Trophoblast cell (in vitro differentiated cells and primary cell): ENCODE measurements at regions not wholly inside any gene's neighbourhood (a gene's known extent, or its start where the extent isn't known, plus 50 kb on each side); places are given as distances from the start of the nearest gene placed in this dataset.

Experiments
- DNase-seq, 2 donors: peaks; one replicate each; pipeline ENCODE4 v3.0.0-alpha.2; 2016
- H2AFZ ChIP-seq: 2 replicates; pipeline ENCODE4 v1.6.1; 2013; ENCODE audit warnings: low read length, moderate library complexity, mild to moderate bottlenecking; ENCODE audit not compliant: insufficient read depth, poor library complexity
- H2AK5ac ChIP-seq: 2 replicates; pipeline ENCODE4 v1.6.1; 2013; ENCODE audit warnings: mild to moderate bottlenecking, low read length
- H2BK120ac ChIP-seq: 2 replicates; pipeline ENCODE4 v1.6.1; 2013; ENCODE audit warnings: low read length, mild to moderate bottlenecking, moderate library complexity; ENCODE audit not compliant: insufficient read depth, poor library complexity
- H2BK12ac ChIP-seq: 2 replicates; pipeline ENCODE4 v1.6.1; 2013; ENCODE audit warnings: mild to moderate bottlenecking, low read length, moderate library complexity
- H2BK5ac ChIP-seq: 2 replicates; pipeline ENCODE4 v1.6.1; 2013; ENCODE audit warnings: low read length, low read depth, moderate library complexity, mild to moderate bottlenecking; ENCODE audit not compliant: poor library complexity
- H3K14ac ChIP-seq: 2 replicates; pipeline ENCODE4 v1.6.1; 2013; ENCODE audit warnings: mild to moderate bottlenecking, low read length
- H3K18ac ChIP-seq: 2 replicates; pipeline ENCODE4 v1.6.1; 2013; ENCODE audit warnings: mild to moderate bottlenecking, low read length
- H3K23ac ChIP-seq: 2 replicates; pipeline ENCODE4 v1.6.1; 2013; ENCODE audit warnings: low read length
- H3K27ac ChIP-seq: 2 replicates; pipeline ENCODE4 v1.5.1; 2013; ENCODE audit warnings: low read depth, mild to moderate bottlenecking, inconsistent platforms, low read length, moderate library complexity
- H3K27me3 ChIP-seq: 2 replicates; pipeline ENCODE4 v1.6.1; 2013; ENCODE audit warnings: inconsistent platforms, mild to moderate bottlenecking, low read length, moderate library complexity; ENCODE audit not compliant: insufficient read depth
- H3K36me3 ChIP-seq, 2 experiments: 1 replicate in 1 of 2; 2 replicates in 1 of 2; pipeline ENCODE4 v1.6.1; 2013; ENCODE audit warnings: low read length in 2 of 2, mild to moderate bottlenecking in 2 of 2, moderate library complexity in 1 of 2; ENCODE audit not compliant: insufficient read depth in 2 of 2, control insufficient read depth in 1 of 2
- H3K4ac ChIP-seq: 2 replicates; pipeline ENCODE4 v1.6.1; 2013; ENCODE audit warnings: low read depth, mild to moderate bottlenecking, low read length, moderate library complexity
- H3K4me1 ChIP-seq, 2 experiments: 1 replicate in 1 of 2; 2 replicates in 1 of 2; pipeline ENCODE4 v1.6.1; 2013; ENCODE audit warnings: low read length in 2 of 2, mild to moderate bottlenecking in 2 of 2, moderate library complexity in 1 of 2; ENCODE audit not compliant: insufficient read depth in 2 of 2, control insufficient read depth in 1 of 2
- H3K4me2 ChIP-seq: 2 replicates; pipeline ENCODE4 v1.6.1; 2013; ENCODE audit warnings: inconsistent platforms, mild to moderate bottlenecking, low read length, moderate library complexity
- H3K4me3 ChIP-seq: 2 replicates; pipeline ENCODE4 v1.5.1; 2013; ENCODE audit warnings: mild to moderate bottlenecking, low read depth, low read length, inconsistent platforms
- H3K79me1 ChIP-seq: one replicate; pipeline ENCODE4 v1.6.1; 2013; ENCODE audit warnings: low read length
- H3K79me2 ChIP-seq: 2 replicates; pipeline ENCODE4 v1.6.1; 2013; ENCODE audit warnings: low read length, mild to moderate bottlenecking; ENCODE audit not compliant: control insufficient read depth, insufficient read depth, poor library complexity
- H3K9ac ChIP-seq: 2 replicates; pipeline ENCODE4 v1.6.1; 2013; ENCODE audit warnings: mild to moderate bottlenecking, low read length
- H3K9me3 ChIP-seq: 2 replicates; pipeline ENCODE4 v1.6.1; 2013; ENCODE audit warnings: low read depth, mild to moderate bottlenecking, control low read depth, inconsistent platforms, low read length; ENCODE audit not compliant: insufficient read depth
- H4K12ac ChIP-seq: 2 replicates; pipeline ENCODE4 v1.6.1; 2013; ENCODE audit warnings: low read depth, mild to moderate bottlenecking, low read length, moderate library complexity
- H4K8ac ChIP-seq: 2 replicates; pipeline ENCODE4 v1.6.1; 2013; ENCODE audit warnings: low read depth, mild to moderate bottlenecking, low read length, moderate library complexity
- H4K91ac ChIP-seq: one replicate; pipeline ENCODE4 v1.6.1; 2013; ENCODE audit warnings: low read depth, mild to moderate bottlenecking, low read length, moderate library complexity
- WGBS: extraction: QIAGEN DNeasy Blood & Tissue Kit; methylation state at CpG from one replicate; pipeline ENCODE4 v1.1.7; 2013; ENCODE audit warnings: missing lambda C conversion rate; ENCODE audit not compliant: insufficient read length, insufficient coverage; ENCODE audit errors: extremely low coverage; 5-methylcytosine and 5-hydroxymethylcytosine counted together

GRCh38 chr1:100604372-100604771 lies 66.4 kb downstream of the GPR88 start:
- H2BK12ac ChIP-seq, result no peak overlapping the region
- H3K4me2 ChIP-seq, result no peak overlapping the region
- H3K79me2 ChIP-seq, result no peaks in the 10 kb centered on the region
- no peaks in the 10 kb centered on the region for H3K79me1 ChIP-seq
- no peak overlapping the region for H3K4me3 ChIP-seq
- H4K12ac ChIP-seq, result no peak overlapping the region
- H3K14ac ChIP-seq, result no peak overlapping the region
- H4K91ac ChIP-seq, result no peak overlapping the region
- H3K18ac ChIP-seq, result no peak overlapping the region
- H3K4me1 ChIP-seq, result no peaks in the 10 kb centered on the region
- H2AK5ac ChIP-seq, result no peak overlapping the region
- WGBS, result no CpG with 5 or more reads among the region's 1 CpG
- no peak overlapping the region for H3K9ac ChIP-seq
- H3K27me3 ChIP-seq, result no peaks in the 10 kb centered on the region
- no peak overlapping the region for H3K4ac ChIP-seq
- H3K36me3 ChIP-seq, result no peaks in the 10 kb centered on the region
- H2BK5ac ChIP-seq, result no peak overlapping the region
- no peak overlapping the region for H3K27ac ChIP-seq
- no peak overlapping the region for H2BK120ac ChIP-seq
- H3K9me3 ChIP-seq, result no peaks in the 10 kb centered on the region
- H2AFZ ChIP-seq, result no peak overlapping the region
- DNase-seq, result no peak
- H4K8ac ChIP-seq, result no peak overlapping the region
- no peak overlapping the region for H3K23ac ChIP-seq

GRCh38 chr1:100606438-100606837 lies 68.5 kb downstream of the GPR88 start:
- no peak overlapping the region for H3K18ac ChIP-seq
- H3K4ac ChIP-seq, result no peak overlapping the region
- no peak overlapping the region for H3K14ac ChIP-seq
- H3K9ac ChIP-seq, result no peak overlapping the region
- H2BK120ac ChIP-seq, result no peak overlapping the region
- no peak overlapping the region for H4K91ac ChIP-seq
- WGBS, result no CpG with 5 or more reads among the region's 3 CpGs
- H3K79me1 ChIP-seq, result no peaks in the 10 kb centered on the region
- no peak overlapping the region for H2AFZ ChIP-seq
- no peak overlapping the region for H3K27ac ChIP-seq
- no peaks in the 10 kb centered on the region for H3K79me2 ChIP-seq
- no peaks in the 10 kb centered on the region for H3K9me3 ChIP-seq
- no peak overlapping the region for H2AK5ac ChIP-seq
- H3K36me3 ChIP-seq, result no peaks in the 10 kb centered on the region
- no peak overlapping the region for H4K12ac ChIP-seq
- DNase-seq, result peak in 1 of 2 donors; percentile 37
- no peaks in the 10 kb centered on the region for H3K4me1 ChIP-seq
- H3K23ac ChIP-seq, result no peak overlapping the region
- no peak overlapping the region for H3K4me2 ChIP-seq
- no peak overlapping the region for H4K8ac ChIP-seq
- no peak overlapping the region for H2BK12ac ChIP-seq
- H3K4me3 ChIP-seq, result no peak overlapping the region
- no peaks in the 10 kb centered on the region for H3K27me3 ChIP-seq
- no peak overlapping the region for H2BK5ac ChIP-seq

DNA sequence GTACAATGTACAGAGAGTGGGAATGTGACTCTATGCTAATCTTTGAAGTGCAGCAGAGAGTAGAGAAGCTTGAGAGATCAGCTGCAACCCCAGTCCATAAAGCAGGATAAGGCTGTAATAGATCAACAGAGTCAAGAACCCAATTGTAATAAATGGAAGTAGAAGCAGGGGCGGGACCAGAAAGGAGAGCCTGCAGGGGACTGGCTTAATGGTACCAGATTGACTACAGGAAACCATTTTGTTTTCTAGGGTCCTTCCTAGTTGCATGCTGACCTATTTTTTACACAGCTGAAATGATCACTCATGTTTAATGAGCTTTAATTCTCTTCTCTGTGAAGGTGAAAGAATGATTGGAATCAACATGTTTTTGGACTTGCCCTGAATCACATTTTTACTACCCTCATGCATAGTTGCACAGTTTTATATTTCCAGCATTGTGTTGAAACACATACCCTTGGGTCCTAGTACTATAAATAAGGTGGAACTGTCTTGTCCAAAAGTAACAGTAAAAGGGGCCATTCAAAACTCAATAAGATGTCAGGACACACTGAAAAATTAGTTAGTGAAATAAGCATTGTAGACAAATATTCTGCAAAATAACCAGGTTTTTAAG lies 69.8 kb downstream of the GPR88 start:
- no peak overlapping the region for H3K4me2 ChIP-seq
- H3K4me3 ChIP-seq, result no peak overlapping the region
- H3K79me2 ChIP-seq, result no peaks in the 10 kb centered on the region
- no peak overlapping the region for H3K18ac ChIP-seq
- no peak overlapping the region for H3K23ac ChIP-seq
- no peaks in the 10 kb centered on the region for H3K36me3 ChIP-seq
- H2BK120ac ChIP-seq, result no peak overlapping the region
- H3K79me1 ChIP-seq, result no peaks in the 10 kb centered on the region
- no peak overlapping the region for H2BK12ac ChIP-seq
- H3K27me3 ChIP-seq, result no peaks in the 10 kb centered on the region
- H2AK5ac ChIP-seq, result no peak overlapping the region
- H3K9me3 ChIP-seq, result no peaks in the 10 kb centered on the region
- no peak overlapping the region for H3K14ac ChIP-seq
- H4K8ac ChIP-seq, result no peak overlapping the region
- H4K12ac ChIP-seq, result no peak overlapping the region
- no peak overlapping the region for H2AFZ ChIP-seq
- peak in 1 of 2 donors; percentile 38 for DNase-seq
- no peak overlapping the region for H3K4ac ChIP-seq
- no CpG with 5 or more reads among the region's 1 CpG for WGBS
- H4K91ac ChIP-seq, result no peak overlapping the region
- H2BK5ac ChIP-seq, result no peak overlapping the region
- no peak overlapping the region for H3K27ac ChIP-seq
- H3K4me1 ChIP-seq, result no peaks in the 10 kb centered on the region
- H3K9ac ChIP-seq, result no peak overlapping the region

DNA sequence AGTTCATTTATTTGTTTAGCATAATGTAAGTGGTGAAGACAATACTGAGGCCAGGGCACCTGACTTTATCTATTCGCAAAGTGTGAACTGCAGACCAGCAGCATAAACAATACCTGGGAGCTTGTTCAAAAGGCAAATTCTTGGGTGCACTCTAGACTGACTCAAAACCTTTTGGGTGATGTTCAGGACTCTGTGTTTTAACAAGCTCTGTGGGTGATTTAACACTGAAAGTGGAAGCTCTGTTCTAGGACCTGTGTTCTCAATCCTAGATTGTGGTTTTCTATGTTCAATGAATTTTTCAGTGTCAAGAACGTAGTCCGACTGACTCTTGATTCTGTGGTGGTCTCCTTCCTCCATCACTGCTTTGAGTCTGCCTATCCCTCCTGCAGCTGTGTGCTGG lies 71.9 kb downstream of the GPR88 start:
- Histone ChIP-seq H3K4me1 (no peaks in the 10 kb centered on the region), H2AFZ (no peak overlapping the region), H3K14ac (no peak overlapping the region), H4K8ac (no peak overlapping the region), H2AK5ac (no peak overlapping the region), H4K91ac (no peak overlapping the region), H3K18ac (no peak overlapping the region), H3K79me1 (no peaks in the 10 kb centered on the region), H4K12ac (no peak overlapping the region), H3K4me3 (no peak overlapping the region), H2BK120ac (no peak overlapping the region), H3K27ac (no peak overlapping the region), H3K9ac (no peak overlapping the region), H3K27me3 (no peaks in the 10 kb centered on the region), H3K9me3 (no peaks in the 10 kb centered on the region), H3K4ac (no peak overlapping the region), H3K79me2 (no peaks in the 10 kb centered on the region), H3K4me2 (no peak overlapping the region), H2BK12ac (no peak overlapping the region), H3K36me3 (no peaks in the 10 kb centered on the region), H3K23ac (no peak overlapping the region), H2BK5ac (no peak overlapping the region)
- DNase-seq, result no peak
- WGBS, result no CpG with 5 or more reads among the region's 3 CpGs
